Adrenal gland (tissue), 9 donors: ENCODE measurements at regions not wholly inside any gene's neighbourhood (a gene's known extent, or its start where the extent isn't known, plus 50 kb on each side); places are given as distances from the start of the nearest gene placed in this dataset.

ENCODE experiments used
- DNase-seq, 7 donors: peaks; one replicate each; pipeline ENCODE4 v3.0.0-alpha.2; 2019 to 2020
- H3K27ac ChIP-seq, 5 donors: fragments of 200-600 bp; sonication (generic) in 4 of 5; 1 replicate in 3 of 5; 2 replicates in 2 of 5; pipeline versions ENCODE4 v1.5.1 to v1.8.0; 2016 to 2020; ENCODE audit warnings: mild to moderate bottlenecking in 1 of 5
- H3K27me3 ChIP-seq: fragments of 200-600 bp; 2 replicates; pipeline ENCODE4 v1.8.0; 2021
- H3K36me3 ChIP-seq, 2 donors: fragments of 200-600 bp; replicated peaks in 1 of 2; 1 replicate in 1 of 2; 2 replicates in 1 of 2; pipeline versions ENCODE4 v1.5.1 to v1.8.0; 2018 to 2022
- H3K4me1 ChIP-seq, 2 donors: fragments of 200-600 bp; replicated peaks in 1 of 2; 1 replicate in 1 of 2; 2 replicates in 1 of 2; pipeline versions ENCODE4 v1.5.1 to v1.8.0; 2018 to 2021
- H3K4me3 ChIP-seq, 4 donors: fragments of 200-600 bp; sonication (generic) in 3 of 4; one replicate each; pipeline ENCODE4 v1.5.1; 2016 to 2018
- H3K9me3 ChIP-seq, 3 donors: fragments of 200-600 bp; sonication (generic) in 1 of 3; replicated peaks in 1 of 3; 1 replicate in 2 of 3; 2 replicates in 1 of 3; pipeline versions ENCODE4 v1.5.1 to v1.8.0; 2016 to 2021
- POLR2A ChIP-seq, 2 donors: fragments of 450-650 bp; IDR thresholded peaks; one replicate each; pipeline ENCODE4 v1.6.1; 2017; ENCODE audit warnings: antibody characterized with exemption in 2 of 2, mild to moderate bottlenecking in 2 of 2, moderate library complexity in 1 of 2
- WGBS, 4 donors: extraction: QIAGEN DNeasy Blood & Tissue Kit in 2 of 4; methylation state at CpG; one replicate each; pipeline versions ENCODE4 v1.1.5 to v1.1.7; 2013 to 2017; 5-methylcytosine and 5-hydroxymethylcytosine counted together
- intact Hi-C, 2 donors: fragments of 100-400 bp; cut with DNase I; formaldehyde crosslinking; loops; one replicate each; pipeline versions ENCODE4 v1.14.1 to v1.15.0; 2022 to 2023
- TF ChIP-seq, protein P1 (sequence below), 6 experiments: fragments of 450-650 bp in 4 of 6; fragments of 200-600 bp in 2 of 6; sonication (generic) in 1 of 6; IDR thresholded peaks; 1 replicate in 5 of 6; 2 replicates in 1 of 6; pipeline versions ENCODE4 v1.5.1 to v1.8.0; 2016 to 2021; ENCODE audit warnings: antibody characterized with exemption in 6 of 6, mild to moderate bottlenecking in 2 of 6, moderate library complexity in 1 of 6
- donor health status: healthy with polysubstance abuse.
- donor health status: Bipolar disorder and iron deficiency.
- donor health status: DM: yes; HTN: yes; CAD: no.
- donor health status: DM: no; HTN: no; CAD: no.
- donor health status: DM: no; HTN: no; CAD: no.

DNA sequence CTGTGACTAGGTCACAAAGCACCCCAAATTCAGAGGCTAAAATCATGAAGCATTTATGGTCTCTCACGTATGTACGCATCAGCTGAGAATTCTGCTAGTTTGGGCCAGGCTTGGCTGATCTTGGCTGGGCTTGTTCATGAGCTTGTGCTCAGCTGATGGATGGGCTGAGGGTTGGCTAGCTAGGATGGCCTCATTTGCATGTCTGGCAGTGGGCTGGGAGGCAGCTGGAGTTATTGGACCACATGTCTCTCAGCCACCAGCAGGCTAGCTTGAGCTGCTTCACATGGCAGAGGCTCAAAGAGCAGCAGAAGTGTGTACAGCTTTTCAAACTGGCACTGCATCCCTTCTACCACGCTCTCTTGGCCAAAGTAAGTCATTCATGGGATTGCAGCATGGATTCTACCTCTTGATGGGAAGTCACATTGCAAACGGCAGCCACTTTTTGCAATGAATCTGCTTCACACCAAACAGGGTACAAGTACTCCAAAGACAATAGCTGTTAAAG lies 770.3 kb downstream of the TYW1 start:
- Histone ChIP-seq H3K4me3 (no peak overlapping the region), H3K27ac (no peak overlapping the region), H3K27me3 (no peaks in the 10 kb centered on the region), H3K4me1 (no peaks in the 10 kb centered on the region), H3K9me3 (no peaks in the 10 kb centered on the region), H3K36me3 (no peaks in the 10 kb centered on the region)
- intact Hi-C loops = no loop called here
- DNase-seq = no peak
- TF ChIP-seq, protein P1, sequence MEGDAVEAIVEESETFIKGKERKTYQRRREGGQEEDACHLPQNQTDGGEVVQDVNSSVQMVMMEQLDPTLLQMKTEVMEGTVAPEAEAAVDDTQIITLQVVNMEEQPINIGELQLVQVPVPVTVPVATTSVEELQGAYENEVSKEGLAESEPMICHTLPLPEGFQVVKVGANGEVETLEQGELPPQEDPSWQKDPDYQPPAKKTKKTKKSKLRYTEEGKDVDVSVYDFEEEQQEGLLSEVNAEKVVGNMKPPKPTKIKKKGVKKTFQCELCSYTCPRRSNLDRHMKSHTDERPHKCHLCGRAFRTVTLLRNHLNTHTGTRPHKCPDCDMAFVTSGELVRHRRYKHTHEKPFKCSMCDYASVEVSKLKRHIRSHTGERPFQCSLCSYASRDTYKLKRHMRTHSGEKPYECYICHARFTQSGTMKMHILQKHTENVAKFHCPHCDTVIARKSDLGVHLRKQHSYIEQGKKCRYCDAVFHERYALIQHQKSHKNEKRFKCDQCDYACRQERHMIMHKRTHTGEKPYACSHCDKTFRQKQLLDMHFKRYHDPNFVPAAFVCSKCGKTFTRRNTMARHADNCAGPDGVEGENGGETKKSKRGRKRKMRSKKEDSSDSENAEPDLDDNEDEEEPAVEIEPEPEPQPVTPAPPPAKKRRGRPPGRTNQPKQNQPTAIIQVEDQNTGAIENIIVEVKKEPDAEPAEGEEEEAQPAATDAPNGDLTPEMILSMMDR (IDR thresholded peaks at IDR 0.05) = no peak
- TF ChIP-seq POLR2A (IDR thresholded peaks at IDR 0.05) = no peak
- WGBS, 4 donors = 84 to 95% (median 90%) methylated on average over 4 of the region's 4 CpGs

DNA sequence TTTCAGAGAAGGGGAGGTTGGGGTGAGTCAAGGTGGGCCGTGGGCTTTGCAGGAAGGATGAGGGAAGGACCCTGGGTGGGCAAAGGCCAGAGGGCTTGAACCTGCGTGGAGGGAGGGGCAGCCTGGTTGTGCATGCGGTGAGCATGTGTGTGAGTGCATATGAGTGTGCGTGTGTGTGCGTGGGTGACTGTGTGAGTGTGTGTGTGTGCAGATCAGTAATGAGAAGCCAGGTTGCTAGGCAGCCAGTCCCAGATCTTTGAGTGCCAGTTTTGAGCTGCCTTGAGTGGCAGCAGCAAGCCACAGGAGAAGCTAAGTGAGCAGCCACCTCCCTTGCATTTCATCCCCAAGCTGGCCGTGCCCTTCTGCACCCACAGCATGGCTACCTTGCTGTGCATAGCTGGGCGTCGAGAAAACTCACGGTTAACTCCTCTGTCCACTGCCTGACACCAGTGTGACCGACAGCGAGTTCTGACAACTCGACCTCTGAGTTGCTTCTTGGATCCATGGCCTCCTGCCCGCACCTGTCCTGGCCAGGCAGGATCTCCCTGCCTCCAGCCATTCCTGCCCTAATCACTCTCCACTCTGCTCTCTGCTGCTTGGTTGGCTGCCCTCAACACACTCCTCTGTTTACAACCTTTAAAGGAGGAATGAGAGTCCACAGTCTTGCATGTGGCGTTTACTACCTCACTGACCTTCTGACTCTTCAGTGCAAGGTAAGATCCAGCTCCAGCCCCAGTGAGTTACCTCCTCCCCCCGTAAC lies 775.4 kb downstream of the TYW1 start:
- Histone ChIP-seq H3K9me3 (no peaks in the 10 kb centered on the region), H3K4me1 (no peaks in the 10 kb centered on the region), H3K27ac (no peak overlapping the region), H3K4me3 (no peak overlapping the region), H3K27me3 (no peaks in the 10 kb centered on the region), H3K36me3 (no peaks in the 10 kb centered on the region)
- 67 to 77% (median 75%) methylated on average over 13 to 15 of the region's 15 CpGs for WGBS, 4 donors
- TF ChIP-seq, protein P1 (IDR thresholded peaks at IDR 0.05) = no peak
- no peak for TF ChIP-seq POLR2A (IDR thresholded peaks at IDR 0.05)
- DNase-seq = peak in 1 of 7 donors; percentile 53
- intact Hi-C loops = no loop called here

DNA sequence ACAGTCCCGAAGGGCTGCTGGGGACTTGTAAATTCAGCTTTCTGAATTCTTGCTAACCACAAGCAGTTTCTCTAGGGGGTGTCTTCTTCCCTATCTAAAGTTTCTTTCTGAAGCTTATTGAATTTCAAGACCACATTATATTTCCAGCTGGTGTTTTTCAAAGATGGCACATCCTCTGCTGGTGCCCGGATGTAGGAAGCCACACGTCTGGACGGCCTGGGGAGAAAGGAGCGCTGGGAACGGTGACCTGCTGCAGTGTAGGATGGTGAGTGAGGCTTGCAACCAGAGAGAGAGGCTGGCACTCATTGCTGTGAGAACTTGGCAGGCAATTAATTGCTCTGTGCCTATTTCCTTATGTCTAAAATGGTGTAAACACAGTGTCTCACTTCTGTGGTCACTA lies 776.4 kb downstream of the TYW1 start:
- H3K9me3 ChIP-seq = no peaks in the 10 kb centered on the region
- intact Hi-C loops = no loop called here
- no peaks in the 10 kb centered on the region for H3K36me3 ChIP-seq
- H3K27ac ChIP-seq = no peak overlapping the region
- H3K4me1 ChIP-seq = no peaks in the 10 kb centered on the region
- no peaks in the 10 kb centered on the region for H3K27me3 ChIP-seq
- no peak for TF ChIP-seq POLR2A (IDR thresholded peaks at IDR 0.05)
- TF ChIP-seq, protein P1 (IDR thresholded peaks at IDR 0.05) = no peak
- no peak overlapping the region for H3K4me3 ChIP-seq
- WGBS, 4 donors = 58 to 74% (median 67%) methylated on average over 6 of the region's 6 CpGs
- DNase-seq = no peak

DNA sequence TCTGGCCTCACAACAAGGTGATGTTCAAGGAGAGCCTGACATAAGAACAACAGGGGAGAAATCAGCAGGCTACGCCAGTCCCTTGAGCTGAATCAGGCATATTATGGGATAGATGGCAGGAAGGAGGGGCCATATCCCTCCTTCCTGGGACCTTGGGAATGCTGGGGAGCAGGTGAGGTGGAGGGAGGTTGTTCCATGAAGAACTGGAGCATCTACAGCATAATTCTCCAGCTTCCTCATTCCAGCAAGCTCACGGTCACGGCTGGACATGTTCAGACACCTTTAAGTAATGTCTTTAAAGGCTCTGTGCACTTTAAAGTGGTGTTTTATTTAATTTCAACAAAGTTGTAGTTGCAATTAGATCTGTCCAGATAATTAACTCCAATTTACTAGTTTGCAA lies 780.5 kb downstream of the TYW1 start:
- H3K4me3 ChIP-seq = no peak overlapping the region
- no peaks in the 10 kb centered on the region for H3K4me1 ChIP-seq
- TF ChIP-seq POLR2A (IDR thresholded peaks at IDR 0.05) = no peak
- TF ChIP-seq, protein P1 (IDR thresholded peaks at IDR 0.05) = no peak
- no peaks in the 10 kb centered on the region for H3K36me3 ChIP-seq
- intact Hi-C loops = no loop called here
- H3K27me3 ChIP-seq = no peaks in the 10 kb centered on the region
- 71 to 81% (median 74%) methylated on average over 3 of the region's 3 CpGs for WGBS, 4 donors
- no peaks in the 10 kb centered on the region for H3K9me3 ChIP-seq
- H3K27ac ChIP-seq = no peak overlapping the region
- DNase-seq = no peak
